PFSK-1 (cell line): ENCODE measurements at regions not wholly inside any gene's neighbourhood (a gene's known extent, or its start where the extent isn't known, plus 50 kb on each side); places are given as distances from the start of the nearest gene placed in this dataset.

Experiments
- FOXP2 ChIP-seq: optimal IDR thresholded peaks from 2 replicates; pipeline ENCODE3; 2011; ENCODE audit warnings: borderline replicate concordance, control low read depth, inconsistent platforms; ENCODE audit not compliant: insufficient read depth; ENCODE audit errors: extremely low read length, extremely low read depth
- POLR2AphosphoS5 ChIP-seq: IDR thresholded peaks from 2 replicates; pipeline ENCODE4 v1.6.1; 2012; ENCODE audit warnings: low read depth, mild to moderate bottlenecking, control low read depth, low read length, moderate library complexity
- SIN3A ChIP-seq: IDR thresholded peaks from 2 replicates; pipeline ENCODE4 v1.6.1; 2012; ENCODE audit warnings: mild to moderate bottlenecking, low read length, moderate library complexity, borderline replicate concordance; ENCODE audit not compliant: insufficient read depth
- TAF1 ChIP-seq: IDR thresholded peaks from 2 replicates; pipeline ENCODE4 v1.6.1; 2012; ENCODE audit warnings: low read length, control low read depth, borderline replicate concordance; ENCODE audit not compliant: insufficient read depth
- TF ChIP-seq, protein P1 (sequence below), 2 experiments: IDR thresholded peaks; 2 replicates each; pipeline versions ENCODE4 v1.6.1 to v1.8.0; 2011 to 2012; ENCODE audit warnings: low read depth in 2 of 2, low read length in 2 of 2, control low read depth in 1 of 2, inconsistent platforms in 1 of 2, mild to moderate bottlenecking in 1 of 2, moderate library complexity in 1 of 2; ENCODE audit not compliant: insufficient read depth in 1 of 2

DNA sequence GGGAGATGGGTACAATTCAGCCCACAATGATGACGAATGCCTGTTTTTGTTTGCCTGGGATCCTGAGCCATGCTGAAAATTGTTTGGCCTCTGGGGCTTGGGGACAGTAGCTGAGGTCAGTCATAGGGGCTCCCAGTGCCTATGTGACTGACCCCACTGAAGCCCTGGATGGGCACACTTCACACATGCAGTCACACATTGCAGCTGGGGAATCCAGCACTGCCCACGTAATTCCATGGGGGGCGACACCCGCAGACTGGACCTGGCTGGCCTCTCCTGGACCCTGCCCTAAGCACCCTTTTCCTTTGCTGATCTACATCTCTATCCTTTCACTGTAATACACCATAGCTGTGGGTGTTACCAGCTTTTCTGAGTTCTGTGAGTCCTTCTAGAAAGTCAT lies 295.2 kb upstream of the HS6ST1 start:
- no peak for TF ChIP-seq POLR2AphosphoS5
- no peak for TF ChIP-seq TAF1
- TF ChIP-seq FOXP2: no peak
- TF ChIP-seq, protein P1, sequence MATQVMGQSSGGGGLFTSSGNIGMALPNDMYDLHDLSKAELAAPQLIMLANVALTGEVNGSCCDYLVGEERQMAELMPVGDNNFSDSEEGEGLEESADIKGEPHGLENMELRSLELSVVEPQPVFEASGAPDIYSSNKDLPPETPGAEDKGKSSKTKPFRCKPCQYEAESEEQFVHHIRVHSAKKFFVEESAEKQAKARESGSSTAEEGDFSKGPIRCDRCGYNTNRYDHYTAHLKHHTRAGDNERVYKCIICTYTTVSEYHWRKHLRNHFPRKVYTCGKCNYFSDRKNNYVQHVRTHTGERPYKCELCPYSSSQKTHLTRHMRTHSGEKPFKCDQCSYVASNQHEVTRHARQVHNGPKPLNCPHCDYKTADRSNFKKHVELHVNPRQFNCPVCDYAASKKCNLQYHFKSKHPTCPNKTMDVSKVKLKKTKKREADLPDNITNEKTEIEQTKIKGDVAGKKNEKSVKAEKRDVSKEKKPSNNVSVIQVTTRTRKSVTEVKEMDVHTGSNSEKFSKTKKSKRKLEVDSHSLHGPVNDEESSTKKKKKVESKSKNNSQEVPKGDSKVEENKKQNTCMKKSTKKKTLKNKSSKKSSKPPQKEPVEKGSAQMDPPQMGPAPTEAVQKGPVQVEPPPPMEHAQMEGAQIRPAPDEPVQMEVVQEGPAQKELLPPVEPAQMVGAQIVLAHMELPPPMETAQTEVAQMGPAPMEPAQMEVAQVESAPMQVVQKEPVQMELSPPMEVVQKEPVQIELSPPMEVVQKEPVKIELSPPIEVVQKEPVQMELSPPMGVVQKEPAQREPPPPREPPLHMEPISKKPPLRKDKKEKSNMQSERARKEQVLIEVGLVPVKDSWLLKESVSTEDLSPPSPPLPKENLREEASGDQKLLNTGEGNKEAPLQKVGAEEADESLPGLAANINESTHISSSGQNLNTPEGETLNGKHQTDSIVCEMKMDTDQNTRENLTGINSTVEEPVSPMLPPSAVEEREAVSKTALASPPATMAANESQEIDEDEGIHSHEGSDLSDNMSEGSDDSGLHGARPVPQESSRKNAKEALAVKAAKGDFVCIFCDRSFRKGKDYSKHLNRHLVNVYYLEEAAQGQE (IDR thresholded peaks at IDR 0.05; ENCODE audit: insufficient read depth in 1 of 2, low read depth in 2 of 2, low read length in 2 of 2): no peak
- no peak for TF ChIP-seq SIN3A
